H1 (cell line): ENCODE measurements at regions not wholly inside any gene's neighbourhood (a gene's known extent, or its start where the extent isn't known, plus 50 kb on each side); places are given as distances from the start of the nearest gene placed in this dataset.

Experiments used
- CHD7 ChIP-seq: fragments of 300-600 bp; sonication (generic); IDR thresholded peaks from 2 replicates; pipeline ENCODE4 v1.7.1; 2012; ENCODE audit warnings: low read length, moderate library complexity, mild to moderate bottlenecking, inconsistent platforms; ENCODE audit not compliant: insufficient replicate concordance
- CTBP2 ChIP-seq: IDR thresholded peaks from 2 replicates; pipeline ENCODE4 v1.7.0; 2011; ENCODE audit warnings: borderline replicate concordance, mild to moderate bottlenecking, moderate library complexity, mixed read lengths, low read length; ENCODE audit not compliant: insufficient read depth, insufficient read length
- EP300 ChIP-seq, 2 experiments: IDR thresholded peaks; 1 replicate in 1 of 2; 2 replicates in 1 of 2; pipeline ENCODE4 v1.6.1; 2011 to 2012; ENCODE audit warnings: low read depth in 2 of 2, low read length in 2 of 2, mild to moderate bottlenecking in 2 of 2, borderline replicate concordance in 1 of 2, inconsistent platforms in 1 of 2, moderate library complexity in 1 of 2
- EZH2 ChIP-seq: fragments of 200-600 bp; sonication (generic); IDR thresholded peaks from 2 replicates; pipeline ENCODE4 v1.7.1; 2012; ENCODE audit warnings: low read depth, mild to moderate bottlenecking, moderate library complexity, low read length, inconsistent platforms; ENCODE audit not compliant: severe bottlenecking
- JUND ChIP-seq: IDR thresholded peaks from 2 replicates; pipeline ENCODE4 v1.6.1; 2011; ENCODE audit warnings: mild to moderate bottlenecking, improper control_type of control experiment, low read length
- RAD21 ChIP-seq, 2 experiments: IDR thresholded peaks in 1 of 2; conservative IDR thresholded peaks in 1 of 2; 2 replicates each; pipeline ENCODE4 v1.6.1; 2011; ENCODE audit warnings: low read depth in 2 of 2, low read length in 2 of 2, improper control_type of control experiment in 1 of 2, inconsistent platforms in 1 of 2, mild to moderate bottlenecking in 1 of 2, moderate library complexity in 1 of 2
- SIRT6 ChIP-seq: IDR thresholded peaks from one replicate; pipeline ENCODE4 v1.7.1; 2012; ENCODE audit warnings: low read length, inconsistent platforms
- SP4 ChIP-seq: IDR thresholded peaks from 2 replicates; pipeline ENCODE4 v1.6.1; 2012; ENCODE audit warnings: low read length, inconsistent platforms
- YY1 ChIP-seq: IDR thresholded peaks from 2 replicates; pipeline ENCODE4 v1.6.1; 2011; ENCODE audit warnings: low read depth, mild to moderate bottlenecking, low read length
- TF ChIP-seq, protein P1 (sequence below): IDR thresholded peaks from 2 replicates; pipeline ENCODE4 v1.6.1; 2012; ENCODE audit warnings: inconsistent platforms

GRCh38 chr4:19346636-19347035, 905.1 kb upstream of the SLIT2 start (continued):
- TF ChIP-seq CHD7 (no peak), EP300 (IDR thresholded peaks at IDR 0.05; ENCODE audit: borderline replicate concordance in 1 of 2, low read depth in 2 of 2, low read length in 2 of 2) (no peak), CTBP2 (no peak), SIRT6 (no peak), RAD21 (IDR thresholded peaks at IDR 0.05 in 1 of 2, conservative IDR thresholded peaks at IDR 0.05 in 1 of 2; ENCODE audit: low read depth in 2 of 2, low read length in 2 of 2) (no peak), EZH2 (no peak), YY1 (no peak), SP4 (no peak), JUND (no peak)
- TF ChIP-seq, protein P1, sequence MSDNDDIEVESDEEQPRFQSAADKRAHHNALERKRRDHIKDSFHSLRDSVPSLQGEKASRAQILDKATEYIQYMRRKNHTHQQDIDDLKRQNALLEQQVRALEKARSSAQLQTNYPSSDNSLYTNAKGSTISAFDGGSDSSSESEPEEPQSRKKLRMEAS = no peak
